ENCODE measurements at regions not wholly inside any gene's neighbourhood (a gene's known extent, or its start where the extent isn't known, plus 50 kb on each side); places are given as distances from the start of the nearest gene placed in this dataset.

DNA sequence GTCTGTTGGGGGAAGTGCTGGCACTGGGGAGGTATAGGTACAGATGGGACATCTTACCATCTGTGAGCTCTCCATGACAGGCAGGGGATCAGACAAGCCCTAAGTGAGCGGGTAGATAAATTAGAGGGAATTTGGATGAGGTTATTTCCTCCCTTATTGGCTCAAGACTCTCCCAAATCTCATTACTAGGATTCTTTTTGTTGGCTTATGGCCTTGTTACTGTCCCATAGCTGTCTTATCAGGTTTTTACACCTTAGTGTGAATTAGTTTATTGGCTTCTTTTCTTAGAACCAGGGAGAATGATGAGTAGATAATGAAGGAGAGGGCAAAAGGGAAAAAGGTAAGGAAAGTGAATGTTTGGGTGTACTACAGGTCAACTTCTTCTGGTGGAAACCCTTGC lies 191.1 kb upstream of the PRICKLE1 start (continued):
- TF ChIP-seq ZNF626 (tag by site-specific recombination; IDR thresholded peaks at IDR 0.05) (no peak), ZNF140 (tag by site-specific recombination; IDR thresholded peaks at IDR 0.05) (no peak), ZNF530 (tag by site-specific recombination; IDR thresholded peaks at IDR 0.05; ENCODE audit: low read depth) (no peak), ZNF214 (tag by site-specific recombination; IDR thresholded peaks at IDR 0.05; ENCODE audit: borderline replicate concordance) (no peak), ZNF404 (tag by site-specific recombination; IDR thresholded peaks at IDR 0.05) (no peak), IKZF3 (tag by site-specific recombination; IDR thresholded peaks at IDR 0.05) (no peak), SP3 (tag by site-specific recombination; IDR thresholded peaks at IDR 0.05) (no peak), RBAK (tag by site-specific recombination; IDR thresholded peaks at IDR 0.05) (no peak), ZNF510 (tag by site-specific recombination; IDR thresholded peaks at IDR 0.05; ENCODE audit: insufficient replicate concordance) (no peak), ZNF48 (tag by site-specific recombination; IDR thresholded peaks at IDR 0.05) (no peak), BCL11A (tag by site-specific recombination; IDR thresholded peaks at IDR 0.05; ENCODE audit: low read depth) (no peak), ZNF132 (tag by site-specific recombination; IDR thresholded peaks at IDR 0.05; ENCODE audit: borderline replicate concordance) (no peak)
- TF ChIP-seq, protein P1, sequence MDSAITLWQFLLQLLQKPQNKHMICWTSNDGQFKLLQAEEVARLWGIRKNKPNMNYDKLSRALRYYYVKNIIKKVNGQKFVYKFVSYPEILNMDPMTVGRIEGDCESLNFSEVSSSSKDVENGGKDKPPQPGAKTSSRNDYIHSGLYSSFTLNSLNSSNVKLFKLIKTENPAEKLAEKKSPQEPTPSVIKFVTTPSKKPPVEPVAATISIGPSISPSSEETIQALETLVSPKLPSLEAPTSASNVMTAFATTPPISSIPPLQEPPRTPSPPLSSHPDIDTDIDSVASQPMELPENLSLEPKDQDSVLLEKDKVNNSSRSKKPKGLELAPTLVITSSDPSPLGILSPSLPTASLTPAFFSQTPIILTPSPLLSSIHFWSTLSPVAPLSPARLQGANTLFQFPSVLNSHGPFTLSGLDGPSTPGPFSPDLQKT (IDR thresholded peaks at IDR 0.05; ENCODE audit: borderline replicate concordance, low read depth, low read length): no peak
- TF ChIP-seq, protein P2, sequence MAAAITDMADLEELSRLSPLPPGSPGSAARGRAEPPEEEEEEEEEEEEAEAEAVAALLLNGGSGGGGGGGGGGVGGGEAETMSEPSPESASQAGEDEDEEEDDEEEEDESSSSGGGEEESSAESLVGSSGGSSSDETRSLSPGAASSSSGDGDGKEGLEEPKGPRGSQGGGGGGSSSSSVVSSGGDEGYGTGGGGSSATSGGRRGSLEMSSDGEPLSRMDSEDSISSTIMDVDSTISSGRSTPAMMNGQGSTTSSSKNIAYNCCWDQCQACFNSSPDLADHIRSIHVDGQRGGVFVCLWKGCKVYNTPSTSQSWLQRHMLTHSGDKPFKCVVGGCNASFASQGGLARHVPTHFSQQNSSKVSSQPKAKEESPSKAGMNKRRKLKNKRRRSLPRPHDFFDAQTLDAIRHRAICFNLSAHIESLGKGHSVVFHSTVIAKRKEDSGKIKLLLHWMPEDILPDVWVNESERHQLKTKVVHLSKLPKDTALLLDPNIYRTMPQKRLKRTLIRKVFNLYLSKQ (tag by site-specific recombination; IDR thresholded peaks at IDR 0.05; ENCODE audit: borderline replicate concordance): no peak

DNA sequence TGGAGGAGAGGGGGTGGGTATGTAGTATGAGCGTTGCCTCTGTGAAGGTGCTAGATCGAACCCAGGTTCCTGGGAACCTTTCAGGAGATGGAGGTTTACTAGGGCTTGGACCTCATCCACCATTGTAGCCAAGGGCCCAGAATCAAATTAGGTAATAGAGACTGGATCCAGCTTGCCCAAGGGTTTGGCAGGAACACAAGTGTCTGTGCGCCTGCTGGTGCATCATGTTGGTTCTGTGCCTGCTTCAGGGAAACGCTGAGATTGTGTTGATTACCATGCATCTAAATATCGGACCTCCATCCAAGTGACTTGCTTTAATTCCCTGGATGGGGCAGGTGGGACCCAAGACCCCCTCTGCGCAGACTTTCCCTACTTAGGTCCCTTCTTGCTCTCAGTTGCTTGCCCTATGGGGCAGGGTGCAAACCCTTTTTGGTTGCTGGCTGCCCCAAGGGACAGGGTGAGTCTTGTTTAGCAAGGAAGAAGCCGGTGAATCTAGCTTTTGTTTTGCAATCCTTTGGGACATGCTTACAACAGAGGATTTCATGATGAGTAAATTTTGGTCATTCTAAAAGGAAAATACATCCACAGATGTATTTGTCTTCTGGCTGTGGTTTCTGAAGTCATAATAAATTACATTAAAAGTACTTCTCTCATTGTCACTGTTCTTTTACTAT lies 189.8 kb upstream of the PRICKLE1 start:
- Histone ChIP-seq H3K9me3 (ENCODE audit: control insufficient read depth, insufficient read depth, low read depth, low read length) (no peaks in the 10 kb centered on the region), H3K27ac (ENCODE audit: extremely low read depth, low read depth, low read length) (no peak overlapping the region), H3K4me3 (ENCODE audit: low read depth, low read length) (no peak overlapping the region), H3K4me1 (ENCODE audit: control insufficient read depth, insufficient read depth, low read length) (peaks cover 4% of the 10 kb centered on the region; the same call in 1 of the 2 replicates), H3K36me3 (ENCODE audit: control insufficient read depth in 2 of 2, insufficient read depth in 1 of 2, low read length in 2 of 2) (no peaks in the 10 kb centered on the region)
- CTCF ChIA-PET: interaction anchor here (0.6 kb wide), 1 partner anchor 113 kb away, joined by 3 read pairs; no protein-coding TSS in a partner anchor
- POLR2A ChIA-PET: interaction anchor here (1.5 kb wide), 1 partner anchor 11 kb away, joined by 4 read pairs; no protein-coding TSS in a partner anchor
- no peak for TF ChIP-seq ZNF350 (tag by site-specific recombination; IDR thresholded peaks at IDR 0.05)
- no peak for TF ChIP-seq ZNF335 (tag by site-specific recombination; conservative IDR thresholded peaks at IDR 0.05)
- TF ChIP-seq, protein P3, sequence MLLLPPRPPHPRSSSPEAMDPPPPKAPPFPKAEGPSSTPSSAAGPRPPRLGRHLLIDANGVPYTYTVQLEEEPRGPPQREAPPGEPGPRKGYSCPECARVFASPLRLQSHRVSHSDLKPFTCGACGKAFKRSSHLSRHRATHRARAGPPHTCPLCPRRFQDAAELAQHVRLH (tag by site-specific recombination; IDR thresholded peaks at IDR 0.05): no peak
- no peak for TF ChIP-seq ZNF571 (tag by site-specific recombination; IDR thresholded peaks at IDR 0.05)
- TF ChIP-seq ZNF555 (tag by site-specific recombination; conservative IDR thresholded peaks at IDR 0.05): no peak

DNA sequence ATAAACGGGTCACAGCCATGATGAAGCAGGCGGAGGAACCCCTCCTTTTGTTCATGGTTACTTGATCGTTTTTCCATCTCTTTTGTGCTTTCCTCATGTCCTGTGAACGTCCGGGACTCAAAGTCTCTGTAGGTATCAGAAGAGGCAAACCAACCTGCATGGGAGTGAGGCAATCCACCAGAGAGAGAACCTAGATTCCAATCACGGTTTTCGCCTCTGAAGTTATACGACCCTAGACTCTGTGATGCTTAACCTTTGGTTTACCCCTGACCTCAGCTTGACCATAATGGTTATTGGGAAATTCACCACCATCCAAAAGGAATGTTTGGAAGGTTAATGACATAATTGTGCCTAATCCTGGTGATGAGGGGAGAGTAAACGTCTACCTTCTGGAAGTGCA lies 186.8 kb upstream of the PRICKLE1 start:
- Histone ChIP-seq H3K27ac (ENCODE audit: extremely low read depth, low read depth, low read length) (no peak overlapping the region), H3K9me3 (ENCODE audit: control insufficient read depth, insufficient read depth, low read depth, low read length) (peaks cover 2% of the 10 kb centered on the region; the same call in 1 of the 2 replicates), H3K4me3 (ENCODE audit: low read depth, low read length) (no peak overlapping the region), H3K4me1 (ENCODE audit: control insufficient read depth, insufficient read depth, low read length) (peaks cover 4% of the 10 kb centered on the region; the same call in 1 of the 2 replicates), H3K36me3 (ENCODE audit: control insufficient read depth in 2 of 2, insufficient read depth in 1 of 2, low read length in 2 of 2) (no peaks in the 10 kb centered on the region)
- POLR2A ChIA-PET: no interaction called here
- CTCF ChIA-PET: no interaction called here
- TF ChIP-seq ZNF112 (tag by site-specific recombination; IDR thresholded peaks at IDR 0.05) (no peak), ZNF768 (tag by site-specific recombination; IDR thresholded peaks at IDR 0.05) (no peak), ZNF133 (tag by site-specific recombination; IDR thresholded peaks at IDR 0.05) (no peak), ZNF544 (tag by site-specific recombination; IDR thresholded peaks at IDR 0.05) (no peak), ZNF548 (tag by site-specific recombination; IDR thresholded peaks at IDR 0.05) (no peak), ZNF184 (tag by site-specific recombination; IDR thresholded peaks at IDR 0.05) (no peak), ZNF155 (tag by site-specific recombination; IDR thresholded peaks at IDR 0.05) (no peak), ZNF169 (tag by site-specific recombination; IDR thresholded peaks at IDR 0.05) (no peak), ZNF350 (tag by site-specific recombination; IDR thresholded peaks at IDR 0.05) (no peak), ZNF302 (tag by site-specific recombination; IDR thresholded peaks at IDR 0.05; ENCODE audit: low read depth) (no peak), BCL11A (tag by site-specific recombination; IDR thresholded peaks at IDR 0.05; ENCODE audit: low read depth) (no peak), ZNF473 (tag by site-specific recombination; IDR thresholded peaks at IDR 0.05) (no peak)
- TF ChIP-seq, protein P4, sequence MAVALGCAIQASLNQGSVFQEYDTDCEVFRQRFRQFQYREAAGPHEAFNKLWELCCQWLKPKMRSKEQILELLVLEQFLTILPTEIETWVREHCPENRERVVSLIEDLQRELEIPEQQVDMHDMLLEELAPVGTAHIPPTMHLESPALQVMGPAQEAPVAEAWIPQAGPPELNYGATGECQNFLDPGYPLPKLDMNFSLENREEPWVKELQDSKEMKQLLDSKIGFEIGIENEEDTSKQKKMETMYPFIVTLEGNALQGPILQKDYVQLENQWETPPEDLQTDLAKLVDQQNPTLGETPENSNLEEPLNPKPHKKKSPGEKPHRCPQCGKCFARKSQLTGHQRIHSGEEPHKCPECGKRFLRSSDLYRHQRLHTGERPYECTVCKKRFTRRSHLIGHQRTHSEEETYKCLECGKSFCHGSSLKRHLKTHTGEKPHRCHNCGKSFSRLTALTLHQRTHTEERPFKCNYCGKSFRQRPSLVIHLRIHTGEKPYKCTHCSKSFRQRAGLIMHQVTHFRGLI (tag by site-specific recombination; IDR thresholded peaks at IDR 0.05): no peak
